Fibroblast of villous mesenchyme (primary cell): ENCODE measurements at regions not wholly inside any gene's neighbourhood (a gene's known extent, or its start where the extent isn't known, plus 50 kb on each side); places are given as distances from the start of the nearest gene placed in this dataset.

Experiments used
- DNase-seq: peaks from one replicate; pipeline ENCODE4 v3.0.0-alpha.2; 2010; ENCODE audit warnings: low read depth
- H3K4me3 ChIP-seq: 2 replicates; pipeline ENCODE4 v1.5.1; 2011; ENCODE audit warnings: low read depth, mild to moderate bottlenecking, low read length
- TF ChIP-seq, protein P1 (sequence below): IDR thresholded peaks from 2 replicates; pipeline ENCODE4 v1.5.1; 2012; ENCODE audit warnings: low read depth, mild to moderate bottlenecking, low read length; ENCODE audit not compliant: insufficient read depth

DNA sequence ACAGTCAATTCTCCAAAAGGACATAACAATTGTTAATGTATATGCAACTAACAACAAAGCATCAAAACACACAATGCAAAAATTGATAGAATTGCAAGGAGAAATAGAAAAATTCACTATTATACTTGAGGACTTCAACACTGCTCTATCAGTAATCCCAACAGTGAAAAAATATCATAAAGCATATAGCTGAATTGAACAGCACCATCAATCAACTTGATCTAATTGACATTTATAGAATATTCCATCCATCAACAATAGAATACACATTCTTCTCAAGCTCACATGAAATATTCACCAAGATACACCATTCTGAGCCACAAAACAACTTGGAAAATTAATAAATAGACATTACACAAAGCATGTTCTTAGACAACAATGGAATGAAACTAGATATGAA, 60.1 kb upstream of the ASXL3 start:
- TF ChIP-seq, protein P1, sequence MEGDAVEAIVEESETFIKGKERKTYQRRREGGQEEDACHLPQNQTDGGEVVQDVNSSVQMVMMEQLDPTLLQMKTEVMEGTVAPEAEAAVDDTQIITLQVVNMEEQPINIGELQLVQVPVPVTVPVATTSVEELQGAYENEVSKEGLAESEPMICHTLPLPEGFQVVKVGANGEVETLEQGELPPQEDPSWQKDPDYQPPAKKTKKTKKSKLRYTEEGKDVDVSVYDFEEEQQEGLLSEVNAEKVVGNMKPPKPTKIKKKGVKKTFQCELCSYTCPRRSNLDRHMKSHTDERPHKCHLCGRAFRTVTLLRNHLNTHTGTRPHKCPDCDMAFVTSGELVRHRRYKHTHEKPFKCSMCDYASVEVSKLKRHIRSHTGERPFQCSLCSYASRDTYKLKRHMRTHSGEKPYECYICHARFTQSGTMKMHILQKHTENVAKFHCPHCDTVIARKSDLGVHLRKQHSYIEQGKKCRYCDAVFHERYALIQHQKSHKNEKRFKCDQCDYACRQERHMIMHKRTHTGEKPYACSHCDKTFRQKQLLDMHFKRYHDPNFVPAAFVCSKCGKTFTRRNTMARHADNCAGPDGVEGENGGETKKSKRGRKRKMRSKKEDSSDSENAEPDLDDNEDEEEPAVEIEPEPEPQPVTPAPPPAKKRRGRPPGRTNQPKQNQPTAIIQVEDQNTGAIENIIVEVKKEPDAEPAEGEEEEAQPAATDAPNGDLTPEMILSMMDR = no peak
- no peak overlapping the region for H3K4me3 ChIP-seq
- DNase-seq = no peak

DNA sequence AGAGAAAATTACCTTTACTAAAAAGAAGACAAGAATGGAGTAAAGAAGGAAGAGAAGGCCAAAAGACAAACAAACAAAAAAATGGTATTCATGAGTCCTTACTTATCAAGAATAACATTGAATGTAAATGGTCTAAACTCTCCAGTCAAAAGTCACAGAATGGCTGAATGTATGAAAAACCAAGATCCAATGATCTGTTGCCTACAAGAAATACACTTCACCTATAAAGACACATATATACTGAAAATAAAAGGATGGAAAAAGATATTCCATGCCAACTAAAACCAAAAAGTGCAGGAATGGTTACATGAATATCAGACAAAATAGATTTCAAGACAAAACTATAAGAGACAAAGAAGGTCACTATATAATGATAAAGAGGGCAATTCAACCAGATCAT, 65.0 kb upstream of the ASXL3 start:
- no peak for DNase-seq
- TF ChIP-seq, protein P1 = no peak
- H3K4me3 ChIP-seq = no peak overlapping the region

- DNase-seq = no peak
- H3K4me3 ChIP-seq = no peak overlapping the region
- TF ChIP-seq, protein P1 = no peak
Measured at GRCh38 chr18:33507019-33507418, 66.5 kb upstream of the CCDC178 start.

- DNase-seq = no peak
- TF ChIP-seq, protein P1 = no peak
- no peak overlapping the region for H3K4me3 ChIP-seq
Measured at GRCh38 chr18:33505798-33506197, 65.3 kb upstream of the CCDC178 start.

DNA sequence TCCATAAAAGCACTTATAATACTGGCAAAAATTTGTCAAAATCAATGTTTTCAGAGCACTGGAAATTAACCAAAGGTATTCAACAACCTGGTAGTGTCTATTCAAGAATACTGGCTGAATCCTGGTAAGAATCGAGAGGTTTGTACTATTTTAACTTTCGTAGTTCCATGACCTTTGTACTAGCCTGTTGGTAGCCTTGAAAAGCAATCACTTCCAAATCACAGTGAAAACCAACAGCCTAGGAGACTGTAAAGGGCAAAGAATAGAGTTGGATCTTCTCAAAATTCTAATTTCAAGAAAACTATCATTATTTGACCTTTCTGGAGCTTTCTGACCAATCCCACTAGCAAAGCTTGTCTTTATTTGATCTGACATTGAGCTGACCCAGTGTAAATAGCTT, 64.8 kb upstream of the CCDC178 start:
- DNase-seq = no peak
- H3K4me3 ChIP-seq = no peak overlapping the region
- TF ChIP-seq, protein P1 = no peak

DNA sequence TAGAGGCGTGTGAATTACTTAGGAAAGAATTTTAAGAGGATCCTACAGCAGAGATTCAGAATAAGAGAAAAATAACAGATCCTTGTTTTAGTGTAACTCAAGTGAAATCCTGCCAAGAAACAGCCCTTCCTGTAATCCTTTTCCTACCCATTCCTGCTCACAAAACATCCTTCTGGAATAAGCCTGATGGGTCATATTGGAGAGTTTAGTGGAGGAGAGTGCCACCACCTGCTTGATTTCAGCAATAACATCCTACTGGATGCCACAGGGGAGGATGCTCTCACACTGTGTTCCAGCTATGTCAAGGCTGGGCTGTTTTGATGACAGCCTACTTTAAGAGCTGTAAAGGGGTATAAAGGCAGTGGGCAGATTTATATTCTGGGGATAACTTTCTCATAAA, 54.8 kb upstream of the CCDC178 start:
- DNase-seq = peak; percentile 36
- TF ChIP-seq, protein P1 = peak; percentile 48
- no peak overlapping the region for H3K4me3 ChIP-seq
